ENCODE measurements at regions not wholly inside any gene's neighbourhood (a gene's known extent, or its start where the extent isn't known, plus 50 kb on each side); places are given as distances from the start of the nearest gene placed in this dataset.

- TF ChIP-seq ATF2 (CRISPR knock-in tag; IDR thresholded peaks at IDR 0.05; ENCODE audit: borderline replicate concordance, low read depth) (no peak), MXD4 (CRISPR knock-in tag; IDR thresholded peaks at IDR 0.05; ENCODE audit: borderline replicate concordance) (no peak), IRF1 (CRISPR knock-in tag; IDR thresholded peaks at IDR 0.05) (no peak), E2F1 (CRISPR knock-in tag; IDR thresholded peaks at IDR 0.05) (no peak), SMAD3 (CRISPR knock-in tag; IDR thresholded peaks at IDR 0.05; ENCODE audit: borderline replicate concordance) (no peak), CDX4 (CRISPR knock-in tag; IDR thresholded peaks at IDR 0.05; ENCODE audit: borderline replicate concordance) (no peak), IRF2 (CRISPR knock-in tag; IDR thresholded peaks at IDR 0.05; ENCODE audit: borderline replicate concordance, low read depth) (no peak), SOX15 (CRISPR knock-in tag; IDR thresholded peaks at IDR 0.05) (no peak), SMAD4 (CRISPR knock-in tag; IDR thresholded peaks at IDR 0.05) (no peak)
These were observed 69.7 kb downstream of the TANC2 start (continued) for GRCh38 chr17:63035695-63036094.

- H3K9me3 Mint-ChIP-seq: peaks cover 2% of the 10 kb centered on the region; the same call in 1 of the 2 replicates
- POLR2A ChIA-PET: no interaction called here
- no peaks in the 10 kb centered on the region for H3K36me3 Mint-ChIP-seq
- TF ChIP-seq ZNF512 (CRISPR knock-in tag; IDR thresholded peaks at IDR 0.05; ENCODE audit: borderline replicate concordance) (no peak), HMGXB4 (CRISPR knock-in tag; IDR thresholded peaks at IDR 0.05) (no peak), FOXP1 (CRISPR knock-in tag; IDR thresholded peaks at IDR 0.05; ENCODE audit: borderline replicate concordance) (no peak), SMAD3 (CRISPR knock-in tag; IDR thresholded peaks at IDR 0.05; ENCODE audit: borderline replicate concordance) (no peak), NR1H2 (CRISPR knock-in tag; IDR thresholded peaks at IDR 0.05) (no peak), CBFB (CRISPR knock-in tag; IDR thresholded peaks at IDR 0.05; ENCODE audit: low read depth) (no peak)
- no peak overlapping the region for H3K4me3 Mint-ChIP-seq
- no peak for ATAC-seq
- peaks cover 29% of the 10 kb centered on the region for H3K4me1 Mint-ChIP-seq
- no peak overlapping the region for H3K27ac Mint-ChIP-seq
- no peak for DNase-seq (ENCODE audit: low spot score)
- CTCF ChIA-PET: no interaction called here
- no peaks in the 10 kb centered on the region for H3K27me3 Mint-ChIP-seq (ENCODE audit: low read depth)
These were observed 73.3 kb downstream of the TANC2 start for GRCh38 chr17:63039342-63039741.

GRCh38 chr17:63039899-63040602 is 74.0 kb downstream of the TANC2 start:
- TF ChIP-seq CREB1 (CRISPR knock-in tag; IDR thresholded peaks at IDR 0.05) (no peak), MLX (CRISPR knock-in tag; IDR thresholded peaks at IDR 0.05) (no peak), IRF1 (CRISPR knock-in tag; IDR thresholded peaks at IDR 0.05) (no peak), GABPB1 (CRISPR knock-in tag; IDR thresholded peaks at IDR 0.05) (no peak), GTF2I (CRISPR knock-in tag; conservative IDR thresholded peaks at IDR 0.05) (no peak), TCF7 (CRISPR knock-in tag; IDR thresholded peaks at IDR 0.05; ENCODE audit: low read depth) (no peak), AR (CRISPR knock-in tag; IDR thresholded peaks at IDR 0.05) (no peak)
- no peak for ATAC-seq
- Mint-ChIP-seq H3K27ac (no peak overlapping the region), H3K9me3 (no peaks in the 10 kb centered on the region), H3K27me3 (ENCODE audit: low read depth) (no peaks in the 10 kb centered on the region), H3K36me3 (no peaks in the 10 kb centered on the region), H3K4me3 (no peak overlapping the region), H3K4me1 (peaks cover 36% of the 10 kb centered on the region)
- no peak for DNase-seq (ENCODE audit: low spot score)
- POLR2A ChIA-PET: interaction anchor here (0.6 kb wide), 1 partner anchor 916 kb away, joined by 5 read pairs; no protein-coding TSS in a partner anchor
- CTCF ChIA-PET: no interaction called here

All from WTC11 (cell line).